ENCODE measurements at regions not wholly inside any gene's neighbourhood (a gene's known extent, or its start where the extent isn't known, plus 50 kb on each side); places are given as distances from the start of the nearest gene placed in this dataset.
A peak's percentile ranks its signal among the peaks of the same experiment; 100 is the strongest.

- H3K36me3 Mint-ChIP-seq, result no peaks in the 10 kb centered on the region
- H3K9me3 Mint-ChIP-seq, result peaks cover 0 to 2% (median 0%) of the 10 kb centered on the region in 11 donors
- H3K4me3 Mint-ChIP-seq, result peak overlapping the region in 1 of 10 donors; percentile 7
- H3K27ac Mint-ChIP-seq, result peak overlapping the region in 1 of 9 donors; percentile 23
- H3K4me1 Mint-ChIP-seq, result peaks cover 35 to 73% (median 68%) of the 10 kb centered on the region in 7 donors
- peaks cover 0 to 2% (median 0%) of the 10 kb centered on the region in 5 donors for H3K27me3 Mint-ChIP-seq
- POLR2A ChIA-PET, result no interaction called here
- Histone ChIP-seq H3K27me3 (ENCODE audit: control insufficient read depth in 2 of 2, insufficient read depth in 2 of 2, low read length in 2 of 2) (no peaks in the 10 kb centered on the region), H3K36me3 (ENCODE audit: control insufficient read depth in 2 of 3, insufficient read depth in 3 of 3, low read length in 3 of 3) (no peaks in the 10 kb centered on the region), H3K4me3 (ENCODE audit: low read length) (no peak overlapping the region), H3K27ac (ENCODE audit: low read depth, low read length) (no peak overlapping the region), H3K4me1 (ENCODE audit: control insufficient read depth in 2 of 2, insufficient read depth in 2 of 2, low read length in 2 of 2) (peaks cover 29 to 30% of the 10 kb centered on the region in 2 donors), H3K9me3 (ENCODE audit: control insufficient read depth in 2 of 3, low read length in 3 of 3) (no peaks in the 10 kb centered on the region)
- CTCF ChIA-PET, result interaction anchor here (0.6 kb wide), 1 partner anchor 1436 kb away, joined by 3 read pairs; no protein-coding TSS in a partner anchor
- DNase-seq (no peak), ATAC-seq (no peak)
- intact Hi-C loops (cut with micrococcal nuclease), result loop anchor here in 1 of 2 donors (5.0 kb wide), 2 partner anchors 68 to 123 kb away; no protein-coding TSS in a partner anchor
Measured at GRCh38 chr9:79880626-79881025, 308.9 kb downstream of the TLE4 start.

- ChIA-PET CTCF (no interaction called here), POLR2A (no interaction called here)
- H3K27ac ChIP-seq (ENCODE audit: low read depth, low read length), result no peak overlapping the region
- H3K27me3 ChIP-seq (ENCODE audit: control insufficient read depth in 2 of 2, insufficient read depth in 2 of 2, low read length in 2 of 2), result no peaks in the 10 kb centered on the region
- Mint-ChIP-seq H3K4me1 (peaks cover 18 to 48% (median 44%) of the 10 kb centered on the region in 7 donors), H3K27me3 (peaks cover 0 to 2% (median 0%) of the 10 kb centered on the region in 5 donors), H3K9me3 (peaks cover 0 to 2% (median 0%) of the 10 kb centered on the region in 11 donors), H3K36me3 (no peaks in the 10 kb centered on the region), H3K4me3 (no peak overlapping the region), H3K27ac (no peak overlapping the region)
- peaks cover 7 to 15% of the 10 kb centered on the region in 2 donors for H3K4me1 ChIP-seq (ENCODE audit: control insufficient read depth in 2 of 2, insufficient read depth in 2 of 2, low read length in 2 of 2)
- H3K9me3 ChIP-seq (ENCODE audit: control insufficient read depth in 2 of 3, low read length in 3 of 3), result no peaks in the 10 kb centered on the region
- no peaks in the 10 kb centered on the region for H3K36me3 ChIP-seq (ENCODE audit: control insufficient read depth in 2 of 3, insufficient read depth in 3 of 3, low read length in 3 of 3)
- intact Hi-C loops (cut with micrococcal nuclease), result loop anchor here in 1 of 2 donors (2.0 kb wide), 1 partner anchor 19 kb away; no protein-coding TSS in a partner anchor
- no peak for DNase-seq
- H3K4me3 ChIP-seq (ENCODE audit: low read length), result no peak overlapping the region
- ATAC-seq, result peak; percentile 63
Measured at GRCh38 chr9:79877943-79878602, 306.3 kb downstream of the TLE4 start.

GRCh38 chr9:79868567-79869189 lies 296.9 kb downstream of the TLE4 start:
- ChIA-PET CTCF (no interaction called here), POLR2A (no interaction called here)
- DNase-seq, result no peak
- no peaks in the 10 kb centered on the region for H3K9me3 ChIP-seq (ENCODE audit: control insufficient read depth in 2 of 3, low read length in 3 of 3)
- H3K27me3 Mint-ChIP-seq, result peaks cover 0 to 2% (median 0%) of the 10 kb centered on the region in 5 donors
- H3K27ac Mint-ChIP-seq, result no peak overlapping the region
- no peak overlapping the region for H3K4me3 ChIP-seq (ENCODE audit: low read length)
- H3K27ac ChIP-seq (ENCODE audit: low read depth, low read length), result no peak overlapping the region
- H3K27me3 ChIP-seq (ENCODE audit: control insufficient read depth in 2 of 2, insufficient read depth in 2 of 2, low read length in 2 of 2), result no peaks in the 10 kb centered on the region
- intact Hi-C loops (cut with micrococcal nuclease), result no loop called here
- H3K9me3 Mint-ChIP-seq, result peaks cover 0 to 6% (median 0%) of the 10 kb centered on the region in 11 donors
- no peaks in the 10 kb centered on the region for H3K4me1 ChIP-seq (ENCODE audit: control insufficient read depth in 2 of 2, insufficient read depth in 2 of 2, low read length in 2 of 2)
- H3K36me3 ChIP-seq (ENCODE audit: control insufficient read depth in 2 of 3, insufficient read depth in 3 of 3, low read length in 3 of 3), result no peaks in the 10 kb centered on the region
- peaks cover 0 to 6% (median 4%) of the 10 kb centered on the region in 5 donors for H3K36me3 Mint-ChIP-seq
- no peak overlapping the region for H3K4me3 Mint-ChIP-seq
- H3K4me1 Mint-ChIP-seq, result peaks cover 0 to 15% (median 8%) of the 10 kb centered on the region in 7 donors
- ATAC-seq, result peak; percentile 91

GRCh38 chr9:79862921-79863890 lies 291.4 kb downstream of the TLE4 start:
- Mint-ChIP-seq H3K27ac (no peak overlapping the region), H3K4me3 (no peak overlapping the region), H3K9me3 (peaks cover 0 to 28% (median 9%) of the 10 kb centered on the region in 11 donors), H3K4me1 (peaks cover 0 to 19% (median 12%) of the 10 kb centered on the region in 7 donors), H3K27me3 (no peaks in the 10 kb centered on the region), H3K36me3 (peaks cover 0 to 9% (median 4%) of the 10 kb centered on the region in 5 donors)
- DNase-seq (no peak), ATAC-seq (no peak)
- H3K4me3 ChIP-seq (ENCODE audit: low read length), result no peak overlapping the region
- ChIA-PET CTCF (no interaction called here), POLR2A (no interaction called here)
- intact Hi-C loops (cut with micrococcal nuclease), result no loop called here
- no peaks in the 10 kb centered on the region for H3K4me1 ChIP-seq (ENCODE audit: control insufficient read depth in 2 of 2, insufficient read depth in 2 of 2, low read length in 2 of 2)
- H3K36me3 ChIP-seq (ENCODE audit: control insufficient read depth in 2 of 3, insufficient read depth in 3 of 3, low read length in 3 of 3), result no peaks in the 10 kb centered on the region
- H3K9me3 ChIP-seq (ENCODE audit: control insufficient read depth in 2 of 3, low read length in 3 of 3), result peaks cover 0 to 6% (median 0%) of the 10 kb centered on the region in 3 experiments
- no peak overlapping the region for H3K27ac ChIP-seq (ENCODE audit: low read depth, low read length)
- no peaks in the 10 kb centered on the region for H3K27me3 ChIP-seq (ENCODE audit: control insufficient read depth in 2 of 2, insufficient read depth in 2 of 2, low read length in 2 of 2)

- Mint-ChIP-seq H3K4me1 (peaks cover 2 to 17% (median 13%) of the 10 kb centered on the region in 7 donors), H3K36me3 (peaks cover 0 to 3% (median 2%) of the 10 kb centered on the region in 5 donors), H3K27me3 (no peaks in the 10 kb centered on the region), H3K4me3 (peak overlapping the region; percentile 10 to 77 (median 66)), H3K27ac (peak overlapping the region in 7 of 9 donors; percentile 54 to 93 (median 75)), H3K9me3 (peaks cover 0 to 28% (median 7%) of the 10 kb centered on the region in 11 donors)
- Histone ChIP-seq H3K9me3 (ENCODE audit: control insufficient read depth in 2 of 3, low read length in 3 of 3) (peaks cover 0 to 6% (median 0%) of the 10 kb centered on the region in 3 experiments), H3K4me3 (ENCODE audit: low read length) (no peak overlapping the region), H3K36me3 (ENCODE audit: control insufficient read depth in 2 of 3, insufficient read depth in 3 of 3, low read length in 3 of 3) (no peaks in the 10 kb centered on the region), H3K4me1 (ENCODE audit: control insufficient read depth in 2 of 2, insufficient read depth in 2 of 2, low read length in 2 of 2) (no peaks in the 10 kb centered on the region), H3K27ac (ENCODE audit: low read depth, low read length) (no peak overlapping the region), H3K27me3 (ENCODE audit: control insufficient read depth in 2 of 2, insufficient read depth in 2 of 2, low read length in 2 of 2) (no peaks in the 10 kb centered on the region)
- CTCF ChIA-PET, result no interaction called here
- DNase-seq (peak in 4 of 9 donors; percentile 7 to 36 (median 18)), ATAC-seq (peak; percentile 78)
- intact Hi-C loops (cut with micrococcal nuclease), result loop anchor here in 1 of 2 donors (2.0 kb wide), 1 partner anchor 20 kb away; no protein-coding TSS in a partner anchor
- POLR2A ChIA-PET, result no interaction called here
Measured at GRCh38 chr9:79858508-79858907, 286.7 kb downstream of the TLE4 start.

- DNase-seq (no peak), ATAC-seq (no peak)
- Histone ChIP-seq H3K27me3 (ENCODE audit: control insufficient read depth in 2 of 2, insufficient read depth in 2 of 2, low read length in 2 of 2) (no peaks in the 10 kb centered on the region), H3K36me3 (ENCODE audit: control insufficient read depth in 2 of 3, insufficient read depth in 3 of 3, low read length in 3 of 3) (no peaks in the 10 kb centered on the region), H3K9me3 (ENCODE audit: control insufficient read depth in 2 of 3, low read length in 3 of 3) (no peaks in the 10 kb centered on the region), H3K4me3 (ENCODE audit: low read length) (no peak overlapping the region), H3K4me1 (ENCODE audit: control insufficient read depth in 2 of 2, insufficient read depth in 2 of 2, low read length in 2 of 2) (no peaks in the 10 kb centered on the region), H3K27ac (ENCODE audit: low read depth, low read length) (no peak overlapping the region)
- Mint-ChIP-seq H3K9me3 (peaks cover 0 to 19% (median 5%) of the 10 kb centered on the region in 11 donors), H3K27ac (peak overlapping the region in 5 of 9 donors; percentile 5 to 90 (median 16)), H3K36me3 (peaks cover 0 to 3% (median 0%) of the 10 kb centered on the region in 5 donors), H3K4me1 (peaks cover 2 to 17% (median 13%) of the 10 kb centered on the region in 7 donors), H3K27me3 (no peaks in the 10 kb centered on the region), H3K4me3 (peak overlapping the region in 5 of 10 donors; percentile 3 to 76 (median 42))
- POLR2A ChIA-PET, result no interaction called here
- intact Hi-C loops (cut with micrococcal nuclease), result no loop called here
- CTCF ChIA-PET, result no interaction called here
Measured at GRCh38 chr9:79857188-79857587, 285.4 kb downstream of the TLE4 start.

Data from naive thymus-derived CD4-positive, alpha-beta T cell (primary cell).